ENCODE measurements at regions not wholly inside any gene's neighbourhood (a gene's known extent, or its start where the extent isn't known, plus 50 kb on each side); places are given as distances from the start of the nearest gene placed in this dataset.
A peak's percentile ranks its signal among the peaks of the same experiment; 100 is the strongest.
"Not testable (repeated sequence)": the region's sequence is repeated elsewhere in the genome, so short reads cannot be mapped to it uniquely, and the experiment has no call there.

GRCh38 chr1:204782118-204782700 lies 88.5 kb upstream of the NFASC start:
- no peak for DNase-seq

- DNase-seq = not testable (repeated sequence)
Measured at GRCh38 chr1:204785023-204785422, 85.6 kb upstream of the NFASC start.

- DNase-seq = no peak
Measured at GRCh38 chr1:204788470-204788869, 82.2 kb upstream of the NFASC start.

GRCh38 chr1:204791453-204792353 lies 79.0 kb upstream of the NFASC start:
- DNase-seq = peak; percentile 21 to 84

GRCh38 chr1:204792354-204792692 lies 78.3 kb upstream of the NFASC start:
- DNase-seq = no peak

- DNase-seq = no peak
Measured at GRCh38 chr1:204793259-204793914, 77.3 kb upstream of the NFASC start.

GRCh38 chr1:204796886-204797285 lies 73.8 kb upstream of the NFASC start:
- not testable (repeated sequence) for DNase-seq

- DNase-seq = peak in 1 of 2 experiments; percentile 55
Measured at GRCh38 chr1:204797401-204797800, 73.3 kb upstream of the NFASC start.

GRCh38 chr1:204799630-204800029 lies 71.0 kb upstream of the NFASC start:
- DNase-seq = no peak

GRCh38 chr1:204801211-204801610 lies 69.5 kb upstream of the NFASC start:
- DNase-seq = no peak

GRCh38 chr1:204802401-204803175 lies 68.1 kb upstream of the NFASC start:
- no peak for DNase-seq

- no peak for DNase-seq
Measured at GRCh38 chr1:204803607-204804006, 67.1 kb upstream of the NFASC start.

- peak; percentile 73 to 86 for DNase-seq
Measured at GRCh38 chr1:204806943-204807687, 63.5 kb upstream of the NFASC start.

GRCh38 chr1:204809488-204809887 lies 61.2 kb upstream of the NFASC start:
- DNase-seq = no peak

GRCh38 chr1:204812842-204813241 lies 57.8 kb upstream of the NFASC start:
- no peak for DNase-seq

GRCh38 chr1:204813522-204813921 lies 57.1 kb upstream of the NFASC start:
- DNase-seq = no peak

GRCh38 chr1:204814166-204814884 lies 56.3 kb upstream of the NFASC start:
- no peak for DNase-seq

GRCh38 chr1:204817341-204817740 lies 53.3 kb upstream of the NFASC start:
- DNase-seq = no peak

- DNase-seq = no peak
Measured at GRCh38 chr1:204818998-204819397, 51.7 kb upstream of the NFASC start.

GRCh38 chr1:204819495-204819894 lies 51.2 kb upstream of the NFASC start:
- no peak for DNase-seq

Data from NCI-H526 (cell line).